ENCODE measurements at regions not wholly inside any gene's neighbourhood (a gene's known extent, or its start where the extent isn't known, plus 50 kb on each side); places are given as distances from the start of the nearest gene placed in this dataset.

DNA sequence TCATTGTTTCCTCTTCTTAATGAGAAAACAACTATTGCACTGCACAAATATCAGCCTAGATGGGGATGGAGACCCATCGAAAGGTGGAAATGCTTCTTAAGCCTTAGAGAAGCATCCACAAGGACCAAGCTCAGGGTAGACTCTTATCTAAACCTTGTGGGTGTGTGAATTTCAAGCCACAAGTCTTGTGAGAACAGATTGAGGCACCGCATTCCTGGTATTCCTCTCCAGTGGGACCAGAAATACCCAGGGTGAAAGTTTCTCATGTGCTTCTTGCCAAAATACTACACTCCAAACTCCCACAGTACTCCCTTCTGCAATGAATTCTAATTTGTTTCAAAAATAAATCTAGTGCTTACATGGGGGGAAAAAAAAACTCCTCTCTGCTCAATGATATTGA lies 375.6 kb downstream of the PDGFC start:
- Mint-ChIP-seq H3K4me1 (no peaks in the 10 kb centered on the region), H3K36me3 (no peaks in the 10 kb centered on the region), H3K27ac (no peak overlapping the region), H3K4me3 (no peak overlapping the region), H3K9me3 (peaks cover 2% of the 10 kb centered on the region), H3K27me3 (no peaks in the 10 kb centered on the region)
- DNase-seq, result no peak
- CTCF ChIA-PET, result no interaction called here

GRCh38 chr4:156595041-156595440 lies 376.6 kb downstream of the PDGFC start:
- H3K9me3 Mint-ChIP-seq, result peaks cover 2% of the 10 kb centered on the region
- H3K27me3 Mint-ChIP-seq, result no peaks in the 10 kb centered on the region
- no peak overlapping the region for H3K4me3 Mint-ChIP-seq
- CTCF ChIA-PET, result no interaction called here
- H3K36me3 Mint-ChIP-seq, result no peaks in the 10 kb centered on the region
- no peak overlapping the region for H3K27ac Mint-ChIP-seq
- no peaks in the 10 kb centered on the region for H3K4me1 Mint-ChIP-seq
- no peak for DNase-seq

- no peaks in the 10 kb centered on the region for H3K36me3 Mint-ChIP-seq
- no peaks in the 10 kb centered on the region for H3K4me1 Mint-ChIP-seq
- no peak for DNase-seq
Measured at GRCh38 chr4:156594624-156595023, 377.0 kb downstream of the PDGFC start.

GRCh38 chr4:156593464-156593863 lies 378.1 kb downstream of the PDGFC start:
- H3K9me3 Mint-ChIP-seq, result no peaks in the 10 kb centered on the region
- no peaks in the 10 kb centered on the region for H3K27me3 Mint-ChIP-seq
- CTCF ChIA-PET, result no interaction called here
- no peak overlapping the region for H3K27ac Mint-ChIP-seq
- no peak overlapping the region for H3K4me3 Mint-ChIP-seq
- DNase-seq, result no peak
- no peaks in the 10 kb centered on the region for H3K4me1 Mint-ChIP-seq
- H3K36me3 Mint-ChIP-seq, result no peaks in the 10 kb centered on the region

More at GRCh38 chr4:156594624-156595023, 377.0 kb downstream of the PDGFC start:
- Mint-ChIP-seq H3K4me3 (no peak overlapping the region), H3K27me3 (no peaks in the 10 kb centered on the region), H3K27ac (no peak overlapping the region), H3K9me3 (peaks cover under 1% of the 10 kb centered on the region)
- CTCF ChIA-PET, result no interaction called here

GRCh38 chr4:156591679-156592078 lies 379.9 kb downstream of the PDGFC start:
- CTCF ChIA-PET, result no interaction called here
- H3K36me3 Mint-ChIP-seq, result no peaks in the 10 kb centered on the region
- H3K9me3 Mint-ChIP-seq, result no peaks in the 10 kb centered on the region

DNA sequence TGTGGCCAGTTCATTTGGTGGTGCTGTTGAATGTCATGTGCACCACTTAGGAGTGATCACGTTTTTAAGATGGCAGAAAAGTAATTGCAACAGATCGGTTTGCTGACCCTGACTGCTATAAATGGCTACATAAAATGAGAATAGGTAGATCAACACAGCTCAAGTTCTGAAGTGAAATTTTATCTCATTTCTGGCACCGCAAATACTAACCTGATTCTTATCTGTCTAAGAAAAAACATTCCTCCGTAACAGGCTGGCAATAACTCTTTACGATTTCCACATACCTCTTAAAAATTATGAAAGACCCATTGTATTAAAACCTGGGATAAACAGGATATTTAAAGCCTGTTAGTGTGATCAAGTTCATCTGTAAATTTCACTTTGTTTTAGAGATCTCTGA lies 387.5 kb downstream of the PDGFC start:
- DNase-seq, result no peak
- H3K9me3 Mint-ChIP-seq, result no peaks in the 10 kb centered on the region
- no peaks in the 10 kb centered on the region for H3K36me3 Mint-ChIP-seq
- CTCF ChIA-PET, result no interaction called here
- H3K27me3 Mint-ChIP-seq, result no peaks in the 10 kb centered on the region
- H3K27ac Mint-ChIP-seq, result no peak overlapping the region
- no peak overlapping the region for H3K4me3 Mint-ChIP-seq
- no peaks in the 10 kb centered on the region for H3K4me1 Mint-ChIP-seq

More at GRCh38 chr4:156591679-156592078, 379.9 kb downstream of the PDGFC start:
- no peak overlapping the region for H3K4me3 Mint-ChIP-seq
- no peaks in the 10 kb centered on the region for H3K27me3 Mint-ChIP-seq
- no peak overlapping the region for H3K27ac Mint-ChIP-seq
- no peaks in the 10 kb centered on the region for H3K4me1 Mint-ChIP-seq
- DNase-seq, result no peak

DNA sequence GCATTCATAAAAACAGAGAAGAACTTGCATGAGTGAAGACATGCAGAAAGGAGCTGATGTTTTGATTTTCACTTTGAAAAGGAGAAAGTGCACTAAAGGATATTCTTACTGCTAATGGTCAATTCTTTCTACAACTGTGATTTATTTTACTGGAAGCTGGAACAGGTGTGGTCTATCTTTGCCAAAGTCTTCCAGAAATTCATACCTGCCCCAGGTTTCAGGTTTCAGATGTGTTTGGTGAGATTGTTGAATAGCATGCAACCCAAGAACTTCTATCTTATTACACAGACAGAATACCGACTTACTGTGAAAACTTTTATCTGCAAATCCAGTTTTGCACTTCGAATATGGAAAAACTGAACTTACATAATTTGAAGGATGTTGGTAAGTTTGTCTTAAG lies 388.3 kb downstream of the PDGFC start:
- no peaks in the 10 kb centered on the region for H3K27me3 Mint-ChIP-seq
- no peaks in the 10 kb centered on the region for H3K36me3 Mint-ChIP-seq
- no peaks in the 10 kb centered on the region for H3K4me1 Mint-ChIP-seq
- CTCF ChIA-PET, result no interaction called here
- H3K9me3 Mint-ChIP-seq, result no peaks in the 10 kb centered on the region
- no peak overlapping the region for H3K4me3 Mint-ChIP-seq
- no peak for DNase-seq
- H3K27ac Mint-ChIP-seq, result no peak overlapping the region

GRCh38 chr4:156581282-156582063 lies 390.1 kb downstream of the PDGFC start:
- H3K9me3 Mint-ChIP-seq, result no peaks in the 10 kb centered on the region
- H3K4me3 Mint-ChIP-seq, result no peak overlapping the region

GRCh38 chr4:156578713-156579112 lies 392.9 kb downstream of the PDGFC start:
- Mint-ChIP-seq H3K9me3 (no peaks in the 10 kb centered on the region), H3K4me3 (no peak overlapping the region), H3K36me3 (no peaks in the 10 kb centered on the region), H3K27me3 (no peaks in the 10 kb centered on the region), H3K4me1 (no peaks in the 10 kb centered on the region), H3K27ac (no peak overlapping the region)
- no peak for DNase-seq
- CTCF ChIA-PET, result no interaction called here

More at GRCh38 chr4:156581282-156582063, 390.1 kb downstream of the PDGFC start:
- H3K27me3 Mint-ChIP-seq, result no peaks in the 10 kb centered on the region
- H3K27ac Mint-ChIP-seq, result no peak overlapping the region
- H3K4me1 Mint-ChIP-seq, result no peaks in the 10 kb centered on the region
- CTCF ChIA-PET, result no interaction called here
- no peak for DNase-seq
- no peaks in the 10 kb centered on the region for H3K36me3 Mint-ChIP-seq

- Mint-ChIP-seq H3K27me3 (no peaks in the 10 kb centered on the region), H3K36me3 (no peaks in the 10 kb centered on the region), H3K4me1 (no peaks in the 10 kb centered on the region), H3K9me3 (no peaks in the 10 kb centered on the region), H3K27ac (no peak overlapping the region), H3K4me3 (no peak overlapping the region)
- no peak for DNase-seq
- CTCF ChIA-PET, result no interaction called here
Measured at GRCh38 chr4:156578005-156578404, 393.6 kb downstream of the PDGFC start.

GRCh38 chr4:156576946-156577345 lies 394.7 kb downstream of the PDGFC start:
- H3K4me3 Mint-ChIP-seq, result no peak overlapping the region
- no peaks in the 10 kb centered on the region for H3K27me3 Mint-ChIP-seq
- no peaks in the 10 kb centered on the region for H3K9me3 Mint-ChIP-seq
- no peak overlapping the region for H3K27ac Mint-ChIP-seq
- H3K4me1 Mint-ChIP-seq, result no peaks in the 10 kb centered on the region
- no peak for DNase-seq
- CTCF ChIA-PET, result no interaction called here
- no peaks in the 10 kb centered on the region for H3K36me3 Mint-ChIP-seq

DNA sequence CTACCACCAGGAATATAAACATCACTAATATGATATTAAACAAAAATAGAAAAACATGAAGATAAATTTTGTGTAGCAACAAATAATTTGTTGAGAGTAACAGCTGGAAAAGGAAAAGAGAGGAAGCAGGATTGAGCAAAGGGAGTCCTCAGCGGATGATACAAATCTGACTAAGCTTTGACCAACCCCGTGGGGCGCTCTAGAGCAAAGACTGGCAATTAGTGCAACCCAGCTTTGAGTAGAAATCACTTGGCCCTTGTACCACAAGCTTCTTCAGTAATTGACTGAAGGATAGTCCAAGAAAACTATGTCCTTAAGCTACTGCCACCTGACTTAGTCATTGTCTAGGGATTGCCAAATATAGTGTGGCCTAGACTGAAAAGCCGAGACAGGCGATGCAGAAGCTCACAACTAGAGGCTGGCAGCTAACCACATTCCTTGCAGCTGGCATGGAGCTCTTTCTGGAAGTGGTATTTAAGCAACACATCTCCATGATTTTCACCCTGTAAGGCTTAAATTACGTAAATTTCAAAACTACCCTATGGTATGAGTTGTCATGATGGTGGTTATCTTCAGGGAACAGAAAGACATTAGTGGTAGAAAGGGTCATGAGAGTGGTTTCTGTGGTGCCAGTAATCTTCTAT lies 396.0 kb downstream of the PDGFC start:
- CTCF ChIA-PET, result no interaction called here

GRCh38 chr4:156571146-156571545 lies 400.5 kb downstream of the PDGFC start:
- Mint-ChIP-seq H3K27me3 (no peaks in the 10 kb centered on the region), H3K27ac (no peak overlapping the region)
- CTCF ChIA-PET, result no interaction called here

More for the DNA sequence above, 396.0 kb downstream of the PDGFC start:
- Mint-ChIP-seq H3K4me1 (no peaks in the 10 kb centered on the region), H3K36me3 (no peaks in the 10 kb centered on the region), H3K9me3 (peaks cover 7% of the 10 kb centered on the region), H3K27me3 (no peaks in the 10 kb centered on the region), H3K4me3 (no peak overlapping the region), H3K27ac (no peak overlapping the region)
- no peak for DNase-seq

GRCh38 chr4:156569535-156569934 lies 402.1 kb downstream of the PDGFC start:
- H3K4me3 Mint-ChIP-seq, result no peak overlapping the region
- no peak overlapping the region for H3K27ac Mint-ChIP-seq
- H3K9me3 Mint-ChIP-seq, result peaks cover 7% of the 10 kb centered on the region
- H3K27me3 Mint-ChIP-seq, result no peaks in the 10 kb centered on the region
- H3K4me1 Mint-ChIP-seq, result no peaks in the 10 kb centered on the region
- H3K36me3 Mint-ChIP-seq, result no peaks in the 10 kb centered on the region
- no peak for DNase-seq
- CTCF ChIA-PET, result no interaction called here

More at GRCh38 chr4:156571146-156571545, 400.5 kb downstream of the PDGFC start:
- no peak overlapping the region for H3K4me3 Mint-ChIP-seq
- peaks cover 7% of the 10 kb centered on the region for H3K9me3 Mint-ChIP-seq
- H3K4me1 Mint-ChIP-seq, result no peaks in the 10 kb centered on the region
- DNase-seq, result no peak
- no peaks in the 10 kb centered on the region for H3K36me3 Mint-ChIP-seq

DNA sequence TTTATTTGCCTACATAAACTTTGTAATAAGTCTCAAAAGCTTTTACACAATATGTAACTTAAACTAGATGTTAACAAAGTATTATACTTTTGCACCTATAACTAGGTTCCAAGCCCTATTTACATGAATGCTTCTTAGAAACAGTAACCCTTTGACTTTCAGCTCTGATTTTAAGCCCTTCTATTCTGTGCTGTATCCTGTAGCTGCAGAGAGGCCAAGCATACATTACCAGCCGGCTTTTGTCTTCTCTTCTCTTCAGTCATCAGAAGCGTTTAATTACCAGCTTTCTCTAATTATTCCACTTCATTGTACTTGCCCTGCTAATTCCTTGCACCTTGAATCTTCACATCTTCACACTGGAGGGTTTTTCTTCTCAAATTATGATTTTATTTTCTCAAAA lies 403.1 kb downstream of the PDGFC start:
- no peak overlapping the region for H3K27ac Mint-ChIP-seq
- no peak overlapping the region for H3K4me3 Mint-ChIP-seq
- no peaks in the 10 kb centered on the region for H3K4me1 Mint-ChIP-seq
- H3K36me3 Mint-ChIP-seq, result no peaks in the 10 kb centered on the region
- peaks cover 7% of the 10 kb centered on the region for H3K9me3 Mint-ChIP-seq
- no peak for DNase-seq
- H3K27me3 Mint-ChIP-seq, result no peaks in the 10 kb centered on the region
- CTCF ChIA-PET, result no interaction called here
